WTC11 (cell line): ENCODE measurements at regions not wholly inside any gene's neighbourhood (a gene's known extent, or its start where the extent isn't known, plus 50 kb on each side); places are given as distances from the start of the nearest gene placed in this dataset.
A peak's percentile ranks its signal among the peaks of the same experiment; 100 is the strongest.

Experiments used
- ATAC-seq: fragments of 200-7000 bp; cut with Tn5 transposase; 2 replicates; pipeline ENCODE4 v1.10.0; 2021; ENCODE audit warnings: mild to moderate bottlenecking, moderate library complexity
- CTCF ChIA-PET: fragments of 300-600 bp; sonication (Branson Sonifier 250); formaldehyde crosslinking; loops from one replicate; lab custom pipeline; 2021; ENCODE audit warnings: antibody characterized with exemption; lab: Charles Lee
- POLR2A ChIA-PET: fragments of 350-600 bp; sonication (Branson Sonifier 250); formaldehyde crosslinking; loops from one replicate; lab custom pipeline; 2021; ENCODE audit warnings: antibody characterized with exemption; lab: Charles Lee
- DNase-seq: peaks from one replicate; pipeline ENCODE4 v3.0.0; 2021; ENCODE audit warnings: low spot score
- H3K27ac Mint-ChIP-seq: 2 replicates; pipeline ENCODE4 v1.8.0; 2021; ENCODE audit warnings: mixed read lengths
- H3K27me3 Mint-ChIP-seq: 2 replicates; pipeline ENCODE4 v1.8.0; 2021; ENCODE audit warnings: low read depth, mild to moderate bottlenecking, moderate library complexity, mixed read lengths
- H3K36me3 Mint-ChIP-seq: 2 replicates; pipeline ENCODE4 v1.8.0; 2021; ENCODE audit warnings: mixed read lengths
- H3K4me1 Mint-ChIP-seq: 2 replicates; pipeline ENCODE4 v1.8.0; 2022; ENCODE audit warnings: mixed read lengths
- H3K4me3 Mint-ChIP-seq: 2 replicates; pipeline ENCODE4 v1.8.0; 2021; ENCODE audit warnings: mild to moderate bottlenecking, moderate library complexity, mixed read lengths
- H3K9me3 Mint-ChIP-seq: 2 replicates; pipeline ENCODE4 v1.8.0; 2021; ENCODE audit warnings: mixed read lengths
- ATF2 ChIP-seq: sonication (generic); formaldehyde crosslinking; IDR thresholded peaks from 2 replicates; pipeline ENCODE4 v1.8.1; 2022; ENCODE audit warnings: low read depth, missing genetic modification reagents, borderline replicate concordance
- CBFB ChIP-seq: sonication (generic); formaldehyde crosslinking; IDR thresholded peaks from 2 replicates; pipeline ENCODE4 v1.8.1; 2022; ENCODE audit warnings: mild to moderate bottlenecking, low read depth, missing genetic modification reagents
- CREM ChIP-seq: sonication (generic); formaldehyde crosslinking; IDR thresholded peaks from 2 replicates; pipeline ENCODE4 v1.8.1; 2022; ENCODE audit warnings: mild to moderate bottlenecking, missing genetic modification reagents, moderate library complexity
- EMX1 ChIP-seq: fragments of 250-450 bp; sonication (Bioruptor Pico); IDR thresholded peaks from 2 replicates; pipeline ENCODE4 v1.8.0; 2021; ENCODE audit warnings: mild to moderate bottlenecking
- ERG ChIP-seq: fragments of 250-450 bp; sonication (Bioruptor Pico); IDR thresholded peaks from 2 replicates; pipeline ENCODE4 v1.8.0; 2021; ENCODE audit warnings: mild to moderate bottlenecking
- ESRRA ChIP-seq: sonication (generic); formaldehyde crosslinking; IDR thresholded peaks from 2 replicates; pipeline ENCODE4 v1.8.1; 2022; ENCODE audit warnings: mild to moderate bottlenecking, missing genetic modification reagents, borderline replicate concordance
- FOXJ3 ChIP-seq: sonication (generic); formaldehyde crosslinking; IDR thresholded peaks from 2 replicates; pipeline ENCODE4 v1.9.0; 2021; ENCODE audit warnings: missing genetic modification reagents, mild to moderate bottlenecking, borderline replicate concordance
- GRHL2 ChIP-seq: fragments of 250-450 bp; sonication (Bioruptor Pico); IDR thresholded peaks from 2 replicates; pipeline ENCODE4 v1.8.0; 2022; ENCODE audit warnings: mild to moderate bottlenecking, moderate library complexity; ENCODE audit not compliant: insufficient replicate concordance, severe bottlenecking
- HMGA2 ChIP-seq: fragments of 250-450 bp; sonication (Bioruptor Pico); IDR thresholded peaks from 2 replicates; pipeline ENCODE4 v1.4.0; 2021; ENCODE audit warnings: mild to moderate bottlenecking, moderate library complexity
- MXD4 ChIP-seq: fragments of 250-450 bp; sonication (Bioruptor Pico); IDR thresholded peaks from 2 replicates; pipeline ENCODE4 v1.8.0; 2021; ENCODE audit warnings: mild to moderate bottlenecking, moderate library complexity, borderline replicate concordance
- NR3C1 ChIP-seq: sonication (generic); formaldehyde crosslinking; conservative IDR thresholded peaks from 2 replicates; pipeline ENCODE4 v1.8.1; 2023; ENCODE audit warnings: low read depth, mild to moderate bottlenecking, missing genetic modification reagents
- TEAD1 ChIP-seq: sonication (generic); formaldehyde crosslinking; IDR thresholded peaks from 2 replicates; pipeline ENCODE4 v1.8.0; 2022; ENCODE audit warnings: mild to moderate bottlenecking, missing genetic modification reagents
- ZBTB21 ChIP-seq: sonication (generic); formaldehyde crosslinking; IDR thresholded peaks from 2 replicates; pipeline ENCODE4 v1.8.1; 2023; ENCODE audit warnings: mild to moderate bottlenecking, missing genetic modification reagents, borderline replicate concordance
- ZNF263 ChIP-seq: sonication (generic); formaldehyde crosslinking; IDR thresholded peaks from 2 replicates; pipeline ENCODE4 v1.8.1; 2022; ENCODE audit warnings: low read depth, mild to moderate bottlenecking, moderate library complexity, missing genetic modification reagents
- ZNF396 ChIP-seq: fragments of 250-450 bp; sonication (Bioruptor Pico); IDR thresholded peaks from 2 replicates; pipeline ENCODE4 v1.8.0; 2021; ENCODE audit warnings: mild to moderate bottlenecking, moderate library complexity, borderline replicate concordance
- ZNF423 ChIP-seq: fragments of 250-450 bp; sonication (Bioruptor Pico); IDR thresholded peaks from 2 replicates; pipeline ENCODE4 v2.1.2; 2022; ENCODE audit warnings: mild to moderate bottlenecking, moderate library complexity
- TF ChIP-seq, protein P1 (sequence below): sonication (generic); formaldehyde crosslinking; IDR thresholded peaks from 2 replicates; pipeline ENCODE4 v1.8.1; 2022; ENCODE audit warnings: missing genetic modification reagents, borderline replicate concordance
- TF ChIP-seq, protein P2 (sequence below): fragments of 200-600 bp; IDR thresholded peaks from 2 replicates; pipeline ENCODE4 v1.8.0; 2022; ENCODE audit warnings: antibody characterized with exemption
- TF ChIP-seq, protein P3 (sequence below): sonication (generic); formaldehyde crosslinking; conservative IDR thresholded peaks from 2 replicates; pipeline ENCODE4 v1.8.1; 2022; ENCODE audit warnings: mild to moderate bottlenecking, missing genetic modification reagents
- TF ChIP-seq, protein P4 (sequence below): sonication (generic); formaldehyde crosslinking; IDR thresholded peaks from 2 replicates; pipeline ENCODE4 v1.8.0; 2023; ENCODE audit warnings: missing genetic modification reagents
- TF ChIP-seq, protein P5 (sequence below): sonication (generic); formaldehyde crosslinking; IDR thresholded peaks from 2 replicates; pipeline ENCODE4 v1.8.1; 2023; ENCODE audit warnings: mild to moderate bottlenecking, missing genetic modification reagents, moderate library complexity
- TF ChIP-seq, protein P6 (sequence below): fragments of 250-450 bp; sonication (Bioruptor Pico); IDR thresholded peaks from 2 replicates; pipeline ENCODE4 v1.9.0; 2021; ENCODE audit warnings: moderate library complexity, mild to moderate bottlenecking, inconsistent platforms, borderline replicate concordance

DNA sequence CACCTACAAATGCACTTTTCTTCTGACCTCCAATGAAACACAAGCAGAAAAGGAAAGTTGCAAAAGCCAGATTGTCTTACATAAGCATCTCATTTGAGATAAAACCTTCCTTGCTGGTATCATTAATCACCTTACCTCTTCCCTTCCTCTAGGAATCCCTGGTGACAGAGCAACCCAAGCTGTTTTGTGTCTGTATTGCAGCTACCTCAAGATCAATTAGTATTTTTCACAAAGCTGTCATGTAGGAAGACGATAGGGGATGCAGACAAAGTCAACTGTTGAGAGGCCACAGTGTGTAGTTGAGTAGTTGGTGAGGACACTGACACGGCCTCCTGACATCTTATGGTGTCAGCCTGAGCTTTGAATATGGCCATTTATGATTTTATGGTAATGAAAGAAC, 339.1 kb upstream of the SLC10A2 start (continued):
- TF ChIP-seq, protein P1, sequence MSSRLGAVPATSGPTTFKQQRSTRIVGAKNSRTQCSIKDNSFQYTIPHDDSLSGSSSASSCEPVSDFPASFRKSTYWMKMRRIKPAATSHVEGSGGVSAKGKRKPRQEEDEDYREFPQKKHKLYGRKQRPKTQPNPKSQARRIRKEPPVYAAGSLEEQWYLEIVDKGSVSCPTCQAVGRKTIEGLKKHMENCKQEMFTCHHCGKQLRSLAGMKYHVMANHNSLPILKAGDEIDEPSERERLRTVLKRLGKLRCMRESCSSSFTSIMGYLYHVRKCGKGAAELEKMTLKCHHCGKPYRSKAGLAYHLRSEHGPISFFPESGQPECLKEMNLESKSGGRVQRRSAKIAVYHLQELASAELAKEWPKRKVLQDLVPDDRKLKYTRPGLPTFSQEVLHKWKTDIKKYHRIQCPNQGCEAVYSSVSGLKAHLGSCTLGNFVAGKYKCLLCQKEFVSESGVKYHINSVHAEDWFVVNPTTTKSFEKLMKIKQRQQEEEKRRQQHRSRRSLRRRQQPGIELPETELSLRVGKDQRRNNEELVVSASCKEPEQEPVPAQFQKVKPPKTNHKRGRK (CRISPR knock-in tag) = no peak
- TF ChIP-seq CREM (CRISPR knock-in tag) = no peak

DNA sequence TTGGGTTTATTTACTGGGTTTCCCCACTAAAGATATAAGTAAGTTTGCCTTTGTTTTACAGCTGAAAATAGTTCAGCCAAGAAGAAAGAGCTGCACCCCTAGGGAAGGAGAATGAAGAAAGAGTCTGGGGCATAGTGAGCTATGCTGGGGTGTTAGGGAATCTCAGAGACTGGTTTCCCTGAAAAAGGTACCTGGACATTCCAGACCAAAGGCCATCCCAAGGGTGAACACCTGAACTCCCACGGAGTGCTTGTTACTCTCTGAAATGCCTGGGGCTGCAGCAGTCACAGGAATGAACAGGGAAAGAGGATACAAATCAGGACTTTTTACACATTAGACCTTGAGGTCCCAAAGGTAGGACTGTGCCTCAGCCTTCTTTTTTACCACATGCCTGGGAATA, 337.6 kb upstream of the SLC10A2 start:
- H3K36me3 Mint-ChIP-seq = peaks cover 24% of the 10 kb centered on the region
- ChIA-PET POLR2A (no interaction called here), CTCF (no interaction called here)
- no peak for TF ChIP-seq ZNF423 (CRISPR knock-in tag)
- TF ChIP-seq ERG (CRISPR knock-in tag) = no peak
- TF ChIP-seq ESRRA (CRISPR knock-in tag) = no peak
- no peak for TF ChIP-seq ZNF263 (CRISPR knock-in tag)
- TF ChIP-seq, protein P2, sequence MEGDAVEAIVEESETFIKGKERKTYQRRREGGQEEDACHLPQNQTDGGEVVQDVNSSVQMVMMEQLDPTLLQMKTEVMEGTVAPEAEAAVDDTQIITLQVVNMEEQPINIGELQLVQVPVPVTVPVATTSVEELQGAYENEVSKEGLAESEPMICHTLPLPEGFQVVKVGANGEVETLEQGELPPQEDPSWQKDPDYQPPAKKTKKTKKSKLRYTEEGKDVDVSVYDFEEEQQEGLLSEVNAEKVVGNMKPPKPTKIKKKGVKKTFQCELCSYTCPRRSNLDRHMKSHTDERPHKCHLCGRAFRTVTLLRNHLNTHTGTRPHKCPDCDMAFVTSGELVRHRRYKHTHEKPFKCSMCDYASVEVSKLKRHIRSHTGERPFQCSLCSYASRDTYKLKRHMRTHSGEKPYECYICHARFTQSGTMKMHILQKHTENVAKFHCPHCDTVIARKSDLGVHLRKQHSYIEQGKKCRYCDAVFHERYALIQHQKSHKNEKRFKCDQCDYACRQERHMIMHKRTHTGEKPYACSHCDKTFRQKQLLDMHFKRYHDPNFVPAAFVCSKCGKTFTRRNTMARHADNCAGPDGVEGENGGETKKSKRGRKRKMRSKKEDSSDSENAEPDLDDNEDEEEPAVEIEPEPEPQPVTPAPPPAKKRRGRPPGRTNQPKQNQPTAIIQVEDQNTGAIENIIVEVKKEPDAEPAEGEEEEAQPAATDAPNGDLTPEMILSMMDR = no peak
- no peak for TF ChIP-seq FOXJ3
- TF ChIP-seq EMX1 (CRISPR knock-in tag) = no peak
- TF ChIP-seq ATF2 (CRISPR knock-in tag) = no peak
- TF ChIP-seq, protein P3, sequence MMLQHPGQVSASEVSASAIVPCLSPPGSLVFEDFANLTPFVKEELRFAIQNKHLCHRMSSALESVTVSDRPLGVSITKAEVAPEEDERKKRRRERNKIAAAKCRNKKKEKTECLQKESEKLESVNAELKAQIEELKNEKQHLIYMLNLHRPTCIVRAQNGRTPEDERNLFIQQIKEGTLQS (CRISPR knock-in tag) = no peak
- no peak for TF ChIP-seq MXD4 (CRISPR knock-in tag)
- TF ChIP-seq ZBTB21 (CRISPR knock-in tag) = no peak
- peaks cover 24% of the 10 kb centered on the region for H3K9me3 Mint-ChIP-seq
- no peak for DNase-seq
- H3K27me3 Mint-ChIP-seq = no peaks in the 10 kb centered on the region; the same call in 1 of the 2 replicates
- no peak overlapping the region for H3K4me3 Mint-ChIP-seq
- H3K4me1 Mint-ChIP-seq = peaks cover 36% of the 10 kb centered on the region
- no peak overlapping the region; the same call in 1 of the 2 replicates for H3K27ac Mint-ChIP-seq
- ATAC-seq = peak; percentile 61

GRCh38 chr13:103403148-103403740, 337.0 kb upstream of the SLC10A2 start:
- peaks cover 26% of the 10 kb centered on the region for H3K36me3 Mint-ChIP-seq
- no peak for DNase-seq
- ChIA-PET POLR2A (no interaction called here), CTCF (no interaction called here)
- H3K4me1 Mint-ChIP-seq = peaks cover 36% of the 10 kb centered on the region
- no peak overlapping the region for H3K27ac Mint-ChIP-seq
- H3K4me3 Mint-ChIP-seq = no peak overlapping the region
- H3K9me3 Mint-ChIP-seq = peaks cover 26% of the 10 kb centered on the region
- no peaks in the 10 kb centered on the region; the same call in 1 of the 2 replicates for H3K27me3 Mint-ChIP-seq
- no peak for ATAC-seq
- TF ChIP-seq GRHL2 (no peak), TEAD1 (no peak), ZBTB21 (CRISPR knock-in tag) (no peak), ATF2 (CRISPR knock-in tag) (no peak), HMGA2 (CRISPR knock-in tag) (no peak), NR3C1 (CRISPR knock-in tag) (no peak), ZNF396 (CRISPR knock-in tag) (no peak), CBFB (no peak)
- TF ChIP-seq, protein P4, sequence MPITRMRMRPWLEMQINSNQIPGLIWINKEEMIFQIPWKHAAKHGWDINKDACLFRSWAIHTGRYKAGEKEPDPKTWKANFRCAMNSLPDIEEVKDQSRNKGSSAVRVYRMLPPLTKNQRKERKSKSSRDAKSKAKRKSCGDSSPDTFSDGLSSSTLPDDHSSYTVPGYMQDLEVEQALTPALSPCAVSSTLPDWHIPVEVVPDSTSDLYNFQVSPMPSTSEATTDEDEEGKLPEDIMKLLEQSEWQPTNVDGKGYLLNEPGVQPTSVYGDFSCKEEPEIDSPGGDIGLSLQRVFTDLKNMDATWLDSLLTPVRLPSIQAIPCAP (CRISPR knock-in tag) = no peak
- TF ChIP-seq, protein P5, sequence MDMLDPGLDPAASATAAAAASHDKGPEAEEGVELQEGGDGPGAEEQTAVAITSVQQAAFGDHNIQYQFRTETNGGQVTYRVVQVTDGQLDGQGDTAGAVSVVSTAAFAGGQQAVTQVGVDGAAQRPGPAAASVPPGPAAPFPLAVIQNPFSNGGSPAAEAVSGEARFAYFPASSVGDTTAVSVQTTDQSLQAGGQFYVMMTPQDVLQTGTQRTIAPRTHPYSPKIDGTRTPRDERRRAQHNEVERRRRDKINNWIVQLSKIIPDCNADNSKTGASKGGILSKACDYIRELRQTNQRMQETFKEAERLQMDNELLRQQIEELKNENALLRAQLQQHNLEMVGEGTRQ (CRISPR knock-in tag) = no peak
- TF ChIP-seq, protein P6, sequence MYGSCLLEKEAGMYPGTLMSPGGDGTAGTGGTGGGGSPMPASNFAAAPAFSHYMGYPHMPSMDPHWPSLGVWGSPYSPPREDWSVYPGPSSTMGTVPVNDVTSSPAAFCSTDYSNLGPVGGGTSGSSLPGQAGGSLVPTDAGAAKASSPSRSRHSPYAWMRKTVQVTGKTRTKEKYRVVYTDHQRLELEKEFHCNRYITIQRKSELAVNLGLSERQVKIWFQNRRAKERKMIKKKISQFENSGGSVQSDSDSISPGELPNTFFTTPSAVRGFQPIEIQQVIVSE (CRISPR knock-in tag) = no peak
